IMR-90 (cell line): ENCODE measurements at regions not wholly inside any gene's neighbourhood (a gene's known extent, or its start where the extent isn't known, plus 50 kb on each side); places are given as distances from the start of the nearest gene placed in this dataset.

Source experiments
- ATAC-seq: fragments of 200-7000 bp; cut with Tn5 transposase; 2 replicates; pipeline ENCODE4 v1.9.1; 2020; ENCODE audit warnings: low read depth, mild to moderate bottlenecking, moderate library complexity
- BruUV-seq: library from RNA; stranded (reverse); fragments of 400-500 nt; replicated peaks from 2 replicates; lab custom pipeline; 2021; lab: Mats Ljungman, UMichigan
- CTCF ChIA-PET: fragments of 300-600 bp; formaldehyde crosslinking; extraction: SDS; loops from one replicate; lab custom pipeline; 2021; ENCODE audit warnings: antibody characterized with exemption; lab: Yijun Ruan, JAX
- POLR2A ChIA-PET: fragments of 300-600 bp; sonication (Branson Sonifier 250); formaldehyde crosslinking; loops from one replicate; lab custom pipeline; 2022; ENCODE audit warnings: antibody characterized with exemption; ENCODE audit not compliant: unreplicated experiment; lab: Charles Lee
- DNase-seq: peaks from one replicate; pipeline ENCODE4 v3.0.0; 2013
- H2AFZ ChIP-seq: replicated peaks from 2 replicates; pipeline ENCODE3; 2013; ENCODE audit warnings: low read length, mild to moderate bottlenecking; ENCODE audit not compliant: poor library complexity
- H2AK5ac ChIP-seq: 2 replicates; pipeline ENCODE4 v1.6.1; 2013; ENCODE audit warnings: low read depth, low read length, inconsistent platforms
- H2AK9ac ChIP-seq: replicated peaks from 2 replicates; pipeline ENCODE3; 2013; ENCODE audit warnings: mild to moderate bottlenecking, low read depth, low read length, moderate library complexity; ENCODE audit not compliant: poor library complexity
- H2BK120ac ChIP-seq: 2 replicates; pipeline ENCODE4 v1.6.1; 2013; ENCODE audit warnings: low read depth, low read length, inconsistent platforms
- H2BK15ac ChIP-seq: 3 replicates; pipeline ENCODE4 v1.6.1; 2013; ENCODE audit warnings: low read depth, low read length, inconsistent platforms
- H2BK20ac ChIP-seq: 2 replicates; pipeline ENCODE4 v1.6.1; 2013; ENCODE audit warnings: low read depth, mild to moderate bottlenecking, inconsistent platforms, low read length, moderate library complexity
- H2BK5ac ChIP-seq: 2 replicates; pipeline ENCODE4 v1.6.1; 2013; ENCODE audit warnings: mild to moderate bottlenecking, low read depth, low read length, inconsistent platforms; ENCODE audit not compliant: poor library complexity, severe bottlenecking
- H3K14ac ChIP-seq: replicated peaks from 2 replicates; pipeline ENCODE4 v1.6.1; 2013; ENCODE audit warnings: low read depth, low read length, inconsistent platforms
- H3K18ac ChIP-seq: 2 replicates; pipeline ENCODE4 v1.6.1; 2013; ENCODE audit warnings: low read depth, low read length, control low read depth
- H3K23ac ChIP-seq: 2 replicates; pipeline ENCODE4 v1.6.1; 2013; ENCODE audit warnings: low read depth, low read length, inconsistent platforms
- H3K27ac ChIP-seq: 2 replicates; pipeline ENCODE4 v1.5.1; 2013; ENCODE audit warnings: mild to moderate bottlenecking, control low read depth, low read length; ENCODE audit not compliant: insufficient read depth
- H3K27me3 ChIP-seq: 2 replicates; pipeline ENCODE4 v1.6.1; 2013; ENCODE audit warnings: low read length; ENCODE audit not compliant: control insufficient read depth, insufficient read depth
- H3K36me3 ChIP-seq: 2 replicates; pipeline ENCODE4 v1.6.1; 2013; ENCODE audit warnings: low read length, mixed read lengths; ENCODE audit not compliant: control insufficient read depth, insufficient read depth
- H3K4ac ChIP-seq: 2 replicates; pipeline ENCODE4 v1.6.1; 2013; ENCODE audit warnings: low read depth, low read length, inconsistent platforms
- H3K4me1 ChIP-seq: 2 replicates; pipeline ENCODE4 v1.6.1; 2013; ENCODE audit warnings: low read length, mixed read lengths; ENCODE audit not compliant: control insufficient read depth, insufficient read depth
- H3K4me2 ChIP-seq: 2 replicates; pipeline ENCODE4 v1.6.1; 2013; ENCODE audit warnings: low read depth, mild to moderate bottlenecking, control low read depth, low read length, moderate library complexity
- H3K4me3 ChIP-seq: 2 replicates; pipeline ENCODE4 v1.5.1; 2013; ENCODE audit warnings: low read depth, mild to moderate bottlenecking, control low read depth, low read length, moderate library complexity; ENCODE audit not compliant: insufficient read depth
- H3K56ac ChIP-seq: 2 replicates; pipeline ENCODE4 v1.6.1; 2013; ENCODE audit warnings: low read length, inconsistent platforms; ENCODE audit not compliant: insufficient read depth; ENCODE audit errors: extremely low read depth
- H3K79me1 ChIP-seq, 2 experiments: 2 replicates each; pipeline ENCODE4 v1.6.1; 2013; ENCODE audit warnings: low read length in 2 of 2, inconsistent platforms in 1 of 2, low read depth in 1 of 2
- H3K9ac ChIP-seq: 2 replicates; pipeline ENCODE4 v1.6.1; 2013; ENCODE audit warnings: low read depth, low read length, control low read depth
- H3K9me1 ChIP-seq: 2 replicates; pipeline ENCODE4 v1.6.1; 2013; ENCODE audit warnings: low read length, inconsistent platforms; ENCODE audit not compliant: insufficient read depth
- H3K9me3 ChIP-seq: 2 replicates; pipeline ENCODE4 v1.6.1; 2013; ENCODE audit warnings: low read length; ENCODE audit not compliant: control insufficient read depth, insufficient read depth
- H4K20me1 ChIP-seq: 2 replicates; pipeline ENCODE4 v1.6.1; 2013; ENCODE audit warnings: low read length, inconsistent platforms; ENCODE audit not compliant: insufficient read depth
- H4K5ac ChIP-seq: 2 replicates; pipeline ENCODE4 v1.6.1; 2013; ENCODE audit warnings: mild to moderate bottlenecking, low read depth, low read length, control low read depth
- H4K8ac ChIP-seq, 2 experiments: 2 replicates each; pipeline ENCODE4 v1.6.1; 2013; ENCODE audit warnings: low read depth in 2 of 2, low read length in 2 of 2, control low read depth in 1 of 2, inconsistent platforms in 1 of 2
- H4K91ac ChIP-seq: 2 replicates; pipeline ENCODE4 v1.6.1; 2013; ENCODE audit warnings: low read depth, low read length, inconsistent platforms; ENCODE audit not compliant: insufficient read depth
- BHLHE40 ChIP-seq: fragments of 150-350 bp; IDR thresholded peaks from 2 replicates; pipeline ENCODE4 v1.6.1; 2016; ENCODE audit warnings: mild to moderate bottlenecking, low read depth, low read length
- CEBPB ChIP-seq: IDR thresholded peaks from 2 replicates; pipeline ENCODE4 v1.6.1; 2012; ENCODE audit warnings: low read depth, low read length, improper control_type of control experiment
- CHD1 ChIP-seq: IDR thresholded peaks from 2 replicates; pipeline ENCODE4 v1.6.1; 2012; ENCODE audit warnings: low read depth, low read length, improper control_type of control experiment
- FOS ChIP-seq: fragments of 150-350 bp; IDR thresholded peaks from 2 replicates; pipeline ENCODE4 v1.6.1; 2016; ENCODE audit warnings: low read depth, low read length
- MAFK ChIP-seq: IDR thresholded peaks from 2 replicates; pipeline ENCODE4 v1.6.1; 2012; ENCODE audit warnings: low read depth, low read length, improper control_type of control experiment
- MAZ ChIP-seq: IDR thresholded peaks from 2 replicates; pipeline ENCODE4 v1.6.1; 2012; ENCODE audit warnings: low read depth, mild to moderate bottlenecking, low read length, improper control_type of control experiment, moderate library complexity, borderline replicate concordance
- MXI1 ChIP-seq: IDR thresholded peaks from 2 replicates; pipeline ENCODE4 v1.6.1; 2012; ENCODE audit warnings: low read depth, mild to moderate bottlenecking, low read length, moderate library complexity, borderline replicate concordance
- NFE2L2 ChIP-seq: fragments of 150-350 bp; IDR thresholded peaks from 2 replicates; pipeline ENCODE4 v1.6.1; 2016; ENCODE audit warnings: low read depth, mild to moderate bottlenecking, low read length
- POLR2A ChIP-seq: IDR thresholded peaks from 2 replicates; pipeline ENCODE4 v1.6.1; 2012; ENCODE audit warnings: mild to moderate bottlenecking, low read depth, low read length
- RAD21 ChIP-seq: IDR thresholded peaks from 2 replicates; pipeline ENCODE4 v1.6.1; 2012; ENCODE audit warnings: low read length, improper control_type of control experiment
- RCOR1 ChIP-seq: IDR thresholded peaks from 2 replicates; pipeline ENCODE4 v1.6.1; 2012; ENCODE audit warnings: mild to moderate bottlenecking, low read length, improper control_type of control experiment; ENCODE audit not compliant: insufficient replicate concordance
- RFX5 ChIP-seq: IDR thresholded peaks from 2 replicates; pipeline ENCODE4 v1.8.0; 2012; ENCODE audit warnings: low read depth, mild to moderate bottlenecking, low read length, moderate library complexity
- SMC3 ChIP-seq: fragments of 150-350 bp; IDR thresholded peaks from 2 replicates; pipeline ENCODE4 v1.6.1; 2016; ENCODE audit warnings: low read depth, mild to moderate bottlenecking, antibody characterized with exemption, low read length, moderate library complexity
- USF2 ChIP-seq: fragments of 150-350 bp; IDR thresholded peaks from 2 replicates; pipeline ENCODE4 v1.6.1; 2017; ENCODE audit warnings: mild to moderate bottlenecking, antibody characterized with exemption, low read length, low read depth
- WGBS, 2 experiments: methylation state at CpG; one replicate each; pipeline versions ENCODE4 v1.1.5 to v1.1.7; 2013; ENCODE audit warnings: missing lambda C conversion rate in 2 of 2; ENCODE audit not compliant: insufficient read length in 1 of 2; ENCODE audit errors: extremely low coverage in 2 of 2; 5-methylcytosine and 5-hydroxymethylcytosine counted together
- dilution Hi-C: fragments of 300-500 bp; cut with HindIII; formaldehyde crosslinking; loops from one replicate; pipeline ENCODE4 v1.14.3; 2018; ENCODE audit warnings: low sequenced_read_pairs; ENCODE audit not compliant: unreplicated experiment
- in situ Hi-C: fragments of 300-500 bp; cut with MboI; formaldehyde crosslinking; loops from 3 replicates; pipeline ENCODE4 v1.14.3; 2019; ENCODE audit warnings: low sequenced_read_pairs, inconsistent platforms, mixed read lengths
- intact Hi-C: fragments of 100-400 bp; cut with micrococcal nuclease; formaldehyde crosslinking; loops from 2 replicates; pipeline ENCODE4 v1.10.0; 2022
- TF ChIP-seq, protein P1 (sequence below): fragments of 150-350 bp; IDR thresholded peaks from 2 replicates; pipeline ENCODE4 v1.6.1; 2016; ENCODE audit warnings: low read depth, mild to moderate bottlenecking, low read length, moderate library complexity, borderline replicate concordance
- TF ChIP-seq, protein P2 (sequence below): conservative IDR thresholded peaks from 2 replicates; pipeline ENCODE4 v1.5.1; 2012; ENCODE audit warnings: mild to moderate bottlenecking, low read depth, low read length, improper control_type of control experiment

GRCh38 chr13:110092831-110093247, 214.1 kb downstream of the COL4A1 start:
- no peak overlapping the region for H2BK20ac ChIP-seq
- CTCF ChIA-PET: no interaction called here
- no peak overlapping the region for H3K9ac ChIP-seq
- dilution Hi-C loops: no loop called here
- H2AK5ac ChIP-seq: peak overlapping the region; percentile 7; the same call in 1 of the 2 replicates
- H2BK15ac ChIP-seq: 0 out of 3 replicates have a peak overlapping the region, but pooled peaks have one; percentile 57
- H3K9me1 ChIP-seq: peaks cover 8% of the 10 kb centered on the region
- no peaks in the 10 kb centered on the region for H3K27me3 ChIP-seq
- POLR2A ChIA-PET: no interaction called here
- H3K4me3 ChIP-seq: no peak overlapping the region
- no peak overlapping the region for H4K91ac ChIP-seq
- H4K5ac ChIP-seq: no peak overlapping the region
- no peaks in the 10 kb centered on the region for H3K9me3 ChIP-seq
- no peak for ATAC-seq
- no peak overlapping the region for H4K8ac ChIP-seq
- peaks cover 3% of the 10 kb centered on the region for H3K4me1 ChIP-seq
- intact Hi-C loops: no loop called here
- H3K4me2 ChIP-seq: no peak overlapping the region
- H3K27ac ChIP-seq: no peak overlapping the region
- H3K4ac ChIP-seq: 0 out of 2 replicates have a peak overlapping the region, but pooled peaks have one; percentile 13
- TF ChIP-seq RAD21 (no peak), RCOR1 (no peak), SMC3 (no peak), RFX5 (no peak), CEBPB (no peak), MAFK (no peak), BHLHE40 (no peak), MXI1 (no peak), USF2 (no peak; the same call in 1 of the 2 replicates), CHD1 (no peak), NFE2L2 (no peak), FOS (no peak), POLR2A (no peak), MAZ (no peak)
- TF ChIP-seq, protein P1, sequence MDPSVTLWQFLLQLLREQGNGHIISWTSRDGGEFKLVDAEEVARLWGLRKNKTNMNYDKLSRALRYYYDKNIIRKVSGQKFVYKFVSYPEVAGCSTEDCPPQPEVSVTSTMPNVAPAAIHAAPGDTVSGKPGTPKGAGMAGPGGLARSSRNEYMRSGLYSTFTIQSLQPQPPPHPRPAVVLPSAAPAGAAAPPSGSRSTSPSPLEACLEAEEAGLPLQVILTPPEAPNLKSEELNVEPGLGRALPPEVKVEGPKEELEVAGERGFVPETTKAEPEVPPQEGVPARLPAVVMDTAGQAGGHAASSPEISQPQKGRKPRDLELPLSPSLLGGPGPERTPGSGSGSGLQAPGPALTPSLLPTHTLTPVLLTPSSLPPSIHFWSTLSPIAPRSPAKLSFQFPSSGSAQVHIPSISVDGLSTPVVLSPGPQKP: no peak
- TF ChIP-seq, protein P2, sequence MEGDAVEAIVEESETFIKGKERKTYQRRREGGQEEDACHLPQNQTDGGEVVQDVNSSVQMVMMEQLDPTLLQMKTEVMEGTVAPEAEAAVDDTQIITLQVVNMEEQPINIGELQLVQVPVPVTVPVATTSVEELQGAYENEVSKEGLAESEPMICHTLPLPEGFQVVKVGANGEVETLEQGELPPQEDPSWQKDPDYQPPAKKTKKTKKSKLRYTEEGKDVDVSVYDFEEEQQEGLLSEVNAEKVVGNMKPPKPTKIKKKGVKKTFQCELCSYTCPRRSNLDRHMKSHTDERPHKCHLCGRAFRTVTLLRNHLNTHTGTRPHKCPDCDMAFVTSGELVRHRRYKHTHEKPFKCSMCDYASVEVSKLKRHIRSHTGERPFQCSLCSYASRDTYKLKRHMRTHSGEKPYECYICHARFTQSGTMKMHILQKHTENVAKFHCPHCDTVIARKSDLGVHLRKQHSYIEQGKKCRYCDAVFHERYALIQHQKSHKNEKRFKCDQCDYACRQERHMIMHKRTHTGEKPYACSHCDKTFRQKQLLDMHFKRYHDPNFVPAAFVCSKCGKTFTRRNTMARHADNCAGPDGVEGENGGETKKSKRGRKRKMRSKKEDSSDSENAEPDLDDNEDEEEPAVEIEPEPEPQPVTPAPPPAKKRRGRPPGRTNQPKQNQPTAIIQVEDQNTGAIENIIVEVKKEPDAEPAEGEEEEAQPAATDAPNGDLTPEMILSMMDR: no peak
- no peak overlapping the region for H2BK5ac ChIP-seq
- no peaks in the 10 kb centered on the region for H4K20me1 ChIP-seq
- H3K14ac ChIP-seq: no peak overlapping the region
- no peak overlapping the region; the same call in 1 of the 2 replicates for H3K23ac ChIP-seq
- no peak overlapping the region for H2AK9ac ChIP-seq
- DNase-seq: peak; percentile 52
- WGBS, 2 experiments: no CpG with 5 or more reads among the region's 1 CpG
- H2BK120ac ChIP-seq: 0 out of 2 replicates have a peak overlapping the region, but pooled peaks have one; percentile 11
- H3K56ac ChIP-seq: no peak overlapping the region
- H2AFZ ChIP-seq: no peak overlapping the region
- H3K36me3 ChIP-seq: no peaks in the 10 kb centered on the region
- H3K79me1 ChIP-seq: no peaks in the 10 kb centered on the region
- H3K18ac ChIP-seq: no peak overlapping the region
- in situ Hi-C loops: no loop called here
- no TSS peak for BruUV-seq
